ENCODE measurements at regions not wholly inside any gene's neighbourhood (a gene's known extent, or its start where the extent isn't known, plus 50 kb on each side); places are given as distances from the start of the nearest gene placed in this dataset.
A peak's percentile ranks its signal among the peaks of the same experiment; 100 is the strongest.

GRCh38 chr9:18235181-18235908, 238.6 kb upstream of the ADAMTSL1 start:
- DNase-seq, result no peak

GRCh38 chr9:18236336-18236735, 237.6 kb upstream of the ADAMTSL1 start:
- DNase-seq, result no peak

DNA sequence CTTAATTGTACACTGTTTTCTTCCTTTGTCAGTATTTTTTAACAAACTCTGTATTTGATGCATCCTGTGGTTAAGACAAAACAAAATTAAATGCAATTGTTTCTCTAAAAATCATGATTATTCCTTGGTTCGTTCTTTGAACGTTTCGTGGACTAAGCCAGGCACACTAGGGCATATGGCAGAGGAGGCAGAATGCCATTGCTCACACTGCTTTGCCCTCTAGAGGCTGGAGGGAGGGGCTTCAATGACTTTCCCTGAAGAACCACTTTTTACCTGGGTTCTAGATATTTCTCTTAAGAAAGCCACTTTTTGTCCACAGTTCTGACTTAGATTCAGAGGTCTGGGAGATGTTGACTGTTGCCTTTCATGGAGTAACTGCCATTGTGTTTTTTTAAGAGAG, 236.2 kb upstream of the ADAMTSL1 start:
- no peak for DNase-seq

DNA sequence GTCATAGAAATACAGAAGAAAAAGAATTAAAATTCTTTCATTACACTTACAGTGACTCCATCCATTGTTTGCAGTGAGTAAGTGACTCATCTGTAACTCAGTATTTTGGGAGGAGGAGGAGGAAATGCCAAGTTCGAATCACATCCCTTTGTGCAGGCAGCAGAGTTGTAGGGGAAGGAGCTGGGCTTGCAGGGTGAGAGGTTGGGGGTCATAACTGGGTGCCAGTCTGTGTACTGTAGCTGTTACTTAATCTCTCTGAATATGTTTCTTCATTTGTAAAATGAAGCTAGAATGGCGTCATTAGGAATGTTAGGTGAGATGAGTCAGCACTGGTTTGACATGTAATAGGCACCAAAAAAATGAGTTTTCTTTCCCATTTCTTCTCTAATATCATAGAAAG, 235.7 kb upstream of the ADAMTSL1 start:
- DNase-seq, result no peak

GRCh38 chr9:18238752-18239447, 235.1 kb upstream of the ADAMTSL1 start:
- no peak for DNase-seq

- DNase-seq, result no peak
These were observed 233.7 kb upstream of the ADAMTSL1 start for GRCh38 chr9:18240213-18240612.

- DNase-seq, result no peak
These were observed 228.0 kb upstream of the ADAMTSL1 start for GRCh38 chr9:18245911-18246310.

- no peak for DNase-seq
These were observed 223.9 kb upstream of the ADAMTSL1 start for GRCh38 chr9:18250053-18250452.

GRCh38 chr9:18253950-18254349, 220.0 kb upstream of the ADAMTSL1 start:
- DNase-seq, result no peak

DNA sequence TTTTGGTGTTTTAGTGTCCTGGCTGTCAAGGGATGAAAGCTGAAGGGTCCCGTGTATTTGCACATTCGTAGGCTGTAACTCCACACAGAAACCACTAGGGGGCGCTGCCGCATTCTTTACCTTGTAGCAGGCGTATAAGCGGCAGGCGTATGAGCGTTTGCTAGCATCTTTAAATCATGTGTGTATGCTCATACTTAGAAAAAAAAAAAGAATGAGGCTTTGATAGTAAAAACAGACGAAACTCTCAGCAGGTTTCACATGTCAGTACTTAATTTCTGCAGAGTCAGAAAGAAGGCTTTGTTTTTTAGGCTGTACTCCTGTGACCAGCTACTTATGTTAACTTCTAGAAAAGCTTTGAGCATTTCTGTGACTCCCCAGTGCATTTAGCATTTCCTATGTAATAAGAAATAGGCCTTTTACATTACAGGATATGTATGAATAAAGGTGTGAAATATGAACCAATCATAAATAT, 218.8 kb upstream of the ADAMTSL1 start:
- peak; percentile 53 to 63 for DNase-seq

GRCh38 chr9:18255747-18256146, 218.2 kb upstream of the ADAMTSL1 start:
- DNase-seq, result no peak

- DNase-seq, result no peak
These were observed 217.4 kb upstream of the ADAMTSL1 start for GRCh38 chr9:18256568-18256967.

- no peak for DNase-seq
These were observed 213.4 kb upstream of the ADAMTSL1 start for GRCh38 chr9:18260521-18260920.

GRCh38 chr9:18261181-18261580, 212.8 kb upstream of the ADAMTSL1 start:
- DNase-seq, result no peak

GRCh38 chr9:18263377-18263776, 210.6 kb upstream of the ADAMTSL1 start:
- DNase-seq, result no peak

GRCh38 chr9:18268381-18268780, 205.6 kb upstream of the ADAMTSL1 start:
- no peak for DNase-seq

GRCh38 chr9:18269561-18269960, 204.4 kb upstream of the ADAMTSL1 start:
- DNase-seq, result no peak

- no peak for DNase-seq
These were observed 199.3 kb upstream of the ADAMTSL1 start for GRCh38 chr9:18274693-18275092.

- DNase-seq, result no peak
These were observed 198.5 kb upstream of the ADAMTSL1 start for GRCh38 chr9:18275313-18275990.

GRCh38 chr9:18281291-18281690, 192.7 kb upstream of the ADAMTSL1 start:
- no peak for DNase-seq

- no peak for DNase-seq
These were observed 179.7 kb upstream of the ADAMTSL1 start for GRCh38 chr9:18294229-18294628.

DNA sequence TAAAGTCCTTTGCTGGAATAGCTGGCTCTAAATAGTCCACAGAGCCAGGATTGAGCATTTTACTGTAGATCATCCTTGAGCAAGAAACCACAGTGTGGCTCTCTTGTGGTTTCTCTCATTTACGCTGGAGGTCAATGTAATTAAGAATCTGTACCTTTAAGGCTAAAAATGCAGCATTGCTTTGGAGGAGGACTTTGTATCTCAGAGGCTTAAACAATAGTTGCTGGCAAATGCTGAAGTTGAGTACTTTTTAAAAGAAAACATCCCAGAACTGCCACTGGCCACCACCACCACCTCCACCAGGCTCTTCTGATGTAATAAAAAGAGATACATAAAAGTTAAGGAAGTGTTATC, 177.3 kb upstream of the ADAMTSL1 start:
- DNase-seq, result no peak

GRCh38 chr9:18297056-18297841, 176.7 kb upstream of the ADAMTSL1 start:
- no peak for DNase-seq

Data from CD4-positive, alpha-beta T cell treated with Interferon alpha-2 for 1 hour (primary cell).